T47D (cell line): ENCODE measurements at regions not wholly inside any gene's neighbourhood (a gene's known extent, or its start where the extent isn't known, plus 50 kb on each side); places are given as distances from the start of the nearest gene placed in this dataset.

Experiments
- DNase-seq, 2 experiments: peaks; one replicate each; pipeline versions ENCODE4 v3.0.0 to v3.0.0-alpha.2; 2011 to 2012; ENCODE audit warnings: low read depth in 1 of 2, low spot score in 1 of 2
- JUND ChIP-seq: IDR thresholded peaks from 2 replicates; pipeline ENCODE4 v1.6.1; 2012; ENCODE audit warnings: low read depth
- in situ Hi-C: cut with HindIII; loops from 2 replicates; pipeline ENCODE4 v1.10.0; 2016; ENCODE audit warnings: low sequenced_read_pairs, low pct_unique_long_range_greater_than_20kb

- TF ChIP-seq JUND, result no peak
- no peak for DNase-seq
- in situ Hi-C loops, result no loop called here
Measured at GRCh38 chr16:80051040-80051439, 450.5 kb upstream of the MAF start.

- no peak for DNase-seq
- no peak for TF ChIP-seq JUND
- in situ Hi-C loops, result no loop called here
Measured at GRCh38 chr16:80048250-80048649, 447.7 kb upstream of the MAF start.

DNA sequence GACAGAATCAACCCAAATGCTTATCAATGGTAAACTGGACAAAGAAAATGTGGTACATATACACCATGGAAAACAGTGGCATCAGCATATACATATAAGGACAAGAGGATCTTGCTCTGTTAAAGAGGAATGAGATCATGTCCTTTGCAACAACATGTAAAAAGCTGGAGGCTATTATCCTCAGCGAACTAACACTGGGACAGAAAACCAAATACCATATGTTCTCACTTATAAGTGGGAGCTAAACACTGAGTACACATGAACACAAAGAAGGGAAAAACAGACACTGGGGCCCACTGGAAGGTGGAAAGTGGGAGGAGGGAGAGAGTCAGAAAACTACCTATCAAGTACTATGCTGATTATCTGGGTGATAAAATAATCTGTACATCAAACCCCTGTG, 447.3 kb upstream of the MAF start:
- in situ Hi-C loops, result no loop called here
- no peak for DNase-seq
- TF ChIP-seq JUND, result no peak

- TF ChIP-seq JUND, result no peak
- DNase-seq, result no peak
- in situ Hi-C loops, result no loop called here
Measured at GRCh38 chr16:80046848-80047247, 446.3 kb upstream of the MAF start.

- TF ChIP-seq JUND, result no peak
- in situ Hi-C loops, result no loop called here
- DNase-seq, result no peak
Measured at GRCh38 chr16:80046261-80046660, 445.7 kb upstream of the MAF start.

DNA sequence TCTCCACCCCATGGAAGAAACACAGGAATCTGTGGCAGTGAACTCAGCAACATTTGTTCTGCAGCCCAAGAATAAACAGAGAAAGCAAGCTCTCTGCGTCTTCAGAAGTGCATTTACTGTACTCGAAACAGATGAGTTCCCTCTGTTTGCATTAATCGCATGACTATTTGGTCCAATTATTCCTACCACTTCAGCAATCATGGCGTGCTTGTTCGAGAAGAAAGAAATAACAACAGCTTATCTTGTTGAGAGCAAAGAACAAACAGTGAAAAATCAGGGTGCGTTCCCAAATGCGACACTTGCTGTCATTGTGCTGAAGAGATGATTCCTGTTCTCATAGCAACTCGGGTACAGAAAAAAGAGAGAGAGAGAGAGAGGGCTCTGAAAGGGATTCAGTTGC, 445.3 kb upstream of the MAF start:
- no peak for TF ChIP-seq JUND
- DNase-seq, result no peak

DNA sequence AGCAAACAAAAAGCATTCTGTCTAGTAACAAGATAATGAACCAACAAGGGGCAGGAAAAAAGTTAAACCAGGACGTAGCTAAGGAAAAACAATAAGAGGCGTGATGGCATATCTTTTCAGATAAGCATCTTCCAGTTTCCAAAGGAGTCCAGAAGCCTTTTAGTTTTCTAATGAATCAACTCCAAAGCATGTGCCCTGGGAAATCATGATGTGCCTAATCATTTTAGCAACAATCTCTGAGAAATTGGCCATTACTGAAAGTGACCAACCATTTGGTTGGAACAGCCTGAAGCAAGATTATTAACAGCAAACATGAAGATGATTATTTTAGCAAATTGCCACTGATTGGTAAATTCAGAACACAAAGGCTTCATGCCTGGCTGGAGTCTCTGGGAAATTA, 440.9 kb upstream of the MAF start:
- DNase-seq, result no peak
- in situ Hi-C loops, result no loop called here
- TF ChIP-seq JUND, result no peak

More for the DNA sequence above, 445.3 kb upstream of the MAF start:
- in situ Hi-C loops, result no loop called here

DNA sequence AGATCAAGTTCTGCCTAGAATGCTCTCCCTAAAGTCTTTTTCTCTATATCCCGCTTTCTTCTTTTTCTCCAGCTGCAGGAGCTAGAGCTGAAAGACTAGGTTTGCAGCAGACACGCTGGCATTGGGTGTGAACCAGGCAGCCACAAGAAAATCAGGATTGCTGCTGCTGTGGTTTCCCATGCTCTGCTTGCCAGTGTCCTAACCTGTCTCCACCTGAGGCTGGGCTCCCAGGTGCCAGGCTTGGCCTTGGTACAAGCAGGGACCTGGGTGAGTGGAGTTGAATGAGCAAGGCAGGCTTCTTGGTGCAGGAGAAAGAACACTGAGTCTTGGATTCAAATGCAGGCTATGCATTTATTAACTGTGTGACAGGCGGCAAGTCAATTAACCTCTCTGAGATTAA, 440.3 kb upstream of the MAF start:
- in situ Hi-C loops, result no loop called here
- DNase-seq, result no peak
- no peak for TF ChIP-seq JUND

- no peak for TF ChIP-seq JUND
- no peak for DNase-seq
- in situ Hi-C loops, result no loop called here
Measured at GRCh38 chr16:80040413-80040812, 439.9 kb upstream of the MAF start.

- in situ Hi-C loops, result no loop called here
- no peak for TF ChIP-seq JUND
- DNase-seq, result no peak
Measured at GRCh38 chr16:80039777-80040176, 439.2 kb upstream of the MAF start.

GRCh38 chr16:80038566-80038965, 438.0 kb upstream of the MAF start:
- no peak for TF ChIP-seq JUND
- DNase-seq, result no peak
- in situ Hi-C loops, result no loop called here

GRCh38 chr16:80034948-80035663, 434.6 kb upstream of the MAF start:
- in situ Hi-C loops, result no loop called here
- no peak for DNase-seq
- no peak for TF ChIP-seq JUND

DNA sequence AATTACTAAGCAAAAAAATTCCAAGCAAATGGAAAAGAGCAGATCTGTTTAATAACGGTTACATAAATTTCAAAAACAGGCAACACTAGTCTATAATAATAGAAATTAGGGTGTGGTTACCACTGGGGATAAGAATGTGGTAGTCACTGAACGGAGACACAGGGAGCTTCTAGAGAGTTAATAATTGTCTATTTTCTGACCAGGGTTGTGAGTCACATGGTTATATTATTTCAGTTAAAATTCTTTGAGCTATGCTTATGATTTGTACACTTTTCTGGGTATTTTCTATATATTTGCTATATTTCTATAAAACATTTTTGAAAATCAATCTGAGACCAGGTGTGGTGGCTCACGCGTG, 433.9 kb upstream of the MAF start:
- TF ChIP-seq JUND, result no peak
- in situ Hi-C loops, result no loop called here
- no peak for DNase-seq

GRCh38 chr16:80033783-80034468, 433.4 kb upstream of the MAF start:
- in situ Hi-C loops, result no loop called here
- no peak for TF ChIP-seq JUND
- DNase-seq, result no peak
